ENCODE measurements at regions not wholly inside any gene's neighbourhood (a gene's known extent, or its start where the extent isn't known, plus 50 kb on each side); places are given as distances from the start of the nearest gene placed in this dataset.

DNA sequence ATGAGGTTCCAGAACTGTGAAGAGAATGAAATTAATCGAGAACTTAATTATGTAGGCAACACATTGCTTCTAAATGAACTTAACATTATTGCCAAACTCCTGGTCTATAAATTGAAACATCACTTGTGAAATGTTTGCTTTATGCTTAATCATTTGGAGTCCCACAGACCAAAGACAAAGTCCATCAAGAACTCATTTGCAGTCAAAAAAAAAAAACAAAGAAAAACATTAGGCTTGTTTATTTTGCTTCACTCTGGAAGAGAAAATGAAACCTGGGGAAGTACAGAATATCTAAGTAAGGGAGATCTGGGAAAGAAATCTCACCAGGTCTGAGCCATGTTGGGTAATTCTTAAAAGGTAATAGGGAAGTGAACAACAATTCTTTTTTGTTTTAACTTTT lies 1363.5 kb upstream of the DDX18 start:
- TF ChIP-seq POLR2A (IDR thresholded peaks at IDR 0.05; ENCODE audit: control extremely low read depth in 1 of 2, low read depth in 2 of 2, low read length in 2 of 2): no peak
- TF ChIP-seq CEBPB (IDR thresholded peaks at IDR 0.05; ENCODE audit: low read depth, low read length): no peak
- TF ChIP-seq, protein P1, sequence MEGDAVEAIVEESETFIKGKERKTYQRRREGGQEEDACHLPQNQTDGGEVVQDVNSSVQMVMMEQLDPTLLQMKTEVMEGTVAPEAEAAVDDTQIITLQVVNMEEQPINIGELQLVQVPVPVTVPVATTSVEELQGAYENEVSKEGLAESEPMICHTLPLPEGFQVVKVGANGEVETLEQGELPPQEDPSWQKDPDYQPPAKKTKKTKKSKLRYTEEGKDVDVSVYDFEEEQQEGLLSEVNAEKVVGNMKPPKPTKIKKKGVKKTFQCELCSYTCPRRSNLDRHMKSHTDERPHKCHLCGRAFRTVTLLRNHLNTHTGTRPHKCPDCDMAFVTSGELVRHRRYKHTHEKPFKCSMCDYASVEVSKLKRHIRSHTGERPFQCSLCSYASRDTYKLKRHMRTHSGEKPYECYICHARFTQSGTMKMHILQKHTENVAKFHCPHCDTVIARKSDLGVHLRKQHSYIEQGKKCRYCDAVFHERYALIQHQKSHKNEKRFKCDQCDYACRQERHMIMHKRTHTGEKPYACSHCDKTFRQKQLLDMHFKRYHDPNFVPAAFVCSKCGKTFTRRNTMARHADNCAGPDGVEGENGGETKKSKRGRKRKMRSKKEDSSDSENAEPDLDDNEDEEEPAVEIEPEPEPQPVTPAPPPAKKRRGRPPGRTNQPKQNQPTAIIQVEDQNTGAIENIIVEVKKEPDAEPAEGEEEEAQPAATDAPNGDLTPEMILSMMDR (IDR thresholded peaks at IDR 0.05; ENCODE audit: control extremely low read depth in 1 of 3, insufficient read depth in 1 of 3, low read depth in 1 of 3, low read length in 3 of 3): no peak
- TF ChIP-seq BACH1 (IDR thresholded peaks at IDR 0.05; ENCODE audit: low read length): no peak
- TF ChIP-seq EZH2 (IDR thresholded peaks at IDR 0.05; ENCODE audit: low read depth, low read length, severe bottlenecking): no peak
- no peak for TF ChIP-seq SIN3A (conservative IDR thresholded peaks at IDR 0.05 in 1 of 2, IDR thresholded peaks at IDR 0.05 in 1 of 2; ENCODE audit: low read depth in 1 of 2, low read length in 2 of 2)
- no peak for TF ChIP-seq CHD2 (IDR thresholded peaks at IDR 0.05; ENCODE audit: low read length)

Data from H1 (cell line).